ENCODE measurements at regions not wholly inside any gene's neighbourhood (a gene's known extent, or its start where the extent isn't known, plus 50 kb on each side); places are given as distances from the start of the nearest gene placed in this dataset.
A peak's percentile ranks its signal among the peaks of the same experiment; 100 is the strongest.

- no peak for DNase-seq (ENCODE audit: extremely low read depth in 1 of 4, low spot score in 3 of 4)
- no peak overlapping the region for H2AFZ ChIP-seq (ENCODE audit: low read depth, low read length)
- no TSS peak for BruUV-seq (replicated peaks)
- intact Hi-C loops (cut with micrococcal nuclease) (no loop called here), in situ Hi-C loops (cut with MboI) (no loop called here)
- H3K27ac ChIP-seq (ENCODE audit: extremely low read depth, low read depth, low read length) = no peak overlapping the region
- FAIRE-seq = no peak
- no peak overlapping the region for H3K4me2 ChIP-seq (ENCODE audit: insufficient read depth, low read length)
- H3K9ac ChIP-seq (ENCODE audit: insufficient read depth in 1 of 2, low read depth in 2 of 2, low read length in 2 of 2) = no peak overlapping the region
- no peak; the same call in 2 of the 3 replicates for ATAC-seq
- ChIA-PET POLR2A (interaction anchor here (0.6 kb wide), 1 partner anchor 177 kb away, joined by 3 read pairs; no protein-coding TSS in a partner anchor), CTCF (ENCODE audit: low intra/inter-chr PET ratio) (no interaction called here)
- WGBS (ENCODE audit: insufficient coverage, low coverage, missing lambda C conversion rate) = 33% methylated on average over 7 of the region's 7 CpGs
- TF ChIP-seq MYBL2 (IDR thresholded peaks at IDR 0.05; ENCODE audit: low read depth) (no peak), MYBL2 (CRISPR knock-in tag; IDR thresholded peaks at IDR 0.05; ENCODE audit: borderline replicate concordance) (no peak), NR2C2 (CRISPR knock-in tag; IDR thresholded peaks at IDR 0.05) (no peak), NR2C2 (tag; IDR thresholded peaks at IDR 0.05) (0 out of 2 replicates have a peak, but pooled peaks have one; percentile 23), HBP1 (CRISPR knock-in tag; IDR thresholded peaks at IDR 0.05) (no peak), L3MBTL2 (IDR thresholded peaks at IDR 0.05) (peak; percentile 67), PKNOX1 (IDR thresholded peaks at IDR 0.05) (peak; percentile 53)
- H3K79me2 ChIP-seq (ENCODE audit: control insufficient read depth, insufficient read depth, low read length) = no peaks in the 10 kb centered on the region
- H3K4me3 ChIP-seq = no peak overlapping the region
- no peaks in the 10 kb centered on the region for H4K20me1 ChIP-seq (replicated peaks; ENCODE audit: control insufficient read depth, insufficient read depth, low read length)
- peaks cover 0 to 16% of the 10 kb centered on the region in 2 experiments; a peak in 2 of 5 replicates for H3K27me3 ChIP-seq (ENCODE audit: control insufficient read depth in 2 of 2, insufficient read depth in 2 of 2, low read length in 2 of 2)
- no peaks in the 10 kb centered on the region for H3K9me1 ChIP-seq (ENCODE audit: control insufficient read depth, insufficient read depth, low read length)
- H3K9me3 ChIP-seq (replicated peaks; ENCODE audit: control insufficient read depth, insufficient read depth, low read depth, low read length) = no peaks in the 10 kb centered on the region
- H3K4me1 ChIP-seq (replicated peaks in 1 of 2; ENCODE audit: control insufficient read depth in 2 of 2, insufficient read depth in 2 of 2, low read length in 2 of 2) = peaks cover 0 to 18% of the 10 kb centered on the region in 2 experiments; a peak in 4 of 5 replicates
- H3K36me3 ChIP-seq (ENCODE audit: control insufficient read depth, insufficient read depth, low read length) = no peaks in the 10 kb centered on the region
Observed at GRCh38 chr18:46414863-46415262, 242.2 kb downstream of the LOXHD1 start.
